ENCODE measurements at regions not wholly inside any gene's neighbourhood (a gene's known extent, or its start where the extent isn't known, plus 50 kb on each side); places are given as distances from the start of the nearest gene placed in this dataset.

GRCh38 chr18:1680108-1680507, 775.4 kb downstream of the ADCYAP1 start:
- TF ChIP-seq GATA2 (IDR thresholded peaks at IDR 0.05; ENCODE audit: low read depth, low read length), result no peak
- no peak for TF ChIP-seq GATA3 (IDR thresholded peaks at IDR 0.05; ENCODE audit: low read depth, low read length)
